CD4-positive, alpha-beta T cell treated with Interleukin-2 at 100 ng/mL for 4 hours (primary cell): ENCODE measurements at regions not wholly inside any gene's neighbourhood (a gene's known extent, or its start where the extent isn't known, plus 50 kb on each side); places are given as distances from the start of the nearest gene placed in this dataset.

ENCODE experiments used
- DNase-seq: peaks from one replicate; pipeline ENCODE4 v3.0.0-alpha.2; 2020; ENCODE audit warnings: low spot score

DNA sequence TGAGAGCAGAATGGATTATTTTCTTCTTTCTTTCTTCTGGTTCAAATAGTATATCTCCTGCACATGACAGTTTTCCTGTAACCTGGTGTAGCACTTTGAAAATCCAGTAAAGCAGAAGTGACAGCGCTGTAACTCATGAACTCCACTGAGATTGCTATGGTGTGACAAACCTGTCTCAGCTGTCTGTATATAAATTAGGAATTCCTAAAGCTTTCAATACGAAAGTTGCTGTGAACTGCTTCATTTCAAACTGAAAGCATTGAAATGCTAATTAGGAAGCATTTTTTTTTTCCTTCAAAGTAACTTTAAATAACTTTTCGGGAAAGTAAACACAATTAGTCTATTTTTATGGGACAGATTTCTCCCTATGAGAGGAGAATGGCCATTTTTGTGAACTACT, 646.9 kb upstream of the ZP4 start:
- DNase-seq = no peak

DNA sequence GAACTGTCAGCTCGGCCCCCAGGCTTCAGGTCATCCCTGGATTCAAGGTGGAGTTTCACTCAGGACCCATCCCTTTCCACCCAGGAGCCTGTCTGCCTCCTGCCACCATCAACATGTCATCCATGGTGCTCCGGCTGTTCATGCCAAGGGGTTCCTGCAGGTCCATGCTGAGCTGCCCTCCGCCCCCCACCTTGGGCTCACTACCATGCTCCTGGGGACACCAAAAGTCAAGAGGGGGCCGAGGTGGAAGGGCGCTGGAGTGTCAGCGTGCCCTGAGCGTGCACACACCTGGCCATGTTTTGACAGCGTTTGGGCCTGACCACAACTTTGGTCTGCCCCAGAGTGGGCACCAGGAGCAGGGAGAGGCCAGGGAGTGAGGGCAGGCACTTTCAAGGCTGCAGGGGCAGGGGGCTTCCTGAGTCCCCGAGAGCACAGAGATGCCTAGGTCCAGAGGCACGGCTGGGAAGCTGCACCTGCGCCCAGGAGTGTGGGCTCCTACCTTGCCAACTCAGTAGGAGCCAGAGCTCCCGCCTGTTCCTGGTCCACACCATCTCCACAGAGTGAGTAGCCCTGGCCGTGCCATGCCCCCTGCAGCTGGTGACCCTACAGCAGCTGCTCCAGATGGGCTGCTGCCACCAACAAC, 639.6 kb upstream of the ZP4 start:
- no peak for DNase-seq

DNA sequence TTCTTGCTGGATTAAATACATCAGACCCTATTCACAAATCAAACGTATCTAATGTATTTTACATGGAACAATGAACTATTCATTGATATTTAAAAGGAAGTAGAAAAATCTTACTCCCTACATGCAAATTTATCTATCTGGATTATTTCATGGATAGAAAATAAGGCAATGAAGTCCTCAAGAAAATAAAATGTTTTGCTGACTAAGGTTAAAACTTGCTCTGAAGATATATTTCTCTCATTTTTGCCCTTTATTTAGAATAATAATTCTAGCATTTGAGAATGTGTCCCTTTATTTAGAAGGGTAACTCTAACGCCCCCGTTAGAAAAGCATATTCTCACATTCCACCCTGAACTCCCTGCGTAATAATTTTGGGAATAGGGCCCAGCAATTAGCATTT, 627.0 kb upstream of the ZP4 start:
- no peak for DNase-seq

DNA sequence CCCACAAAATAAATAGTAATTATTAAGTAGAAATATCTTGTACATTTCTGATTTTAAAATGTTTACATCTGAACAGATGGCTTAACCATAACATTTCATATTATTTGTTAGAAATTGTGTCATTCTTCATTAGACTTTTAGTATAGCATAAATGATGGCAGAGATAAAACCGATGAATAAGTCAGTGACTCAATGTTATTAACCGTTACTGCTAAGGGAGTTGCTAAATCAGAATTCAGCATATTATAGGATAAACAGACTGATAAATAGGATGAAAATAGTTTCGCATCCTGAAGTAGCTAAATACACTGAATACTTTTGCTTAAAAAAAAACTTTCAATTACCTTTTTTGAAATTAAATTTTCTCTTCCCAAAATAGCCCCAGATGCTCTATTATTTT, 610.6 kb upstream of the ZP4 start:
- no peak for DNase-seq

DNA sequence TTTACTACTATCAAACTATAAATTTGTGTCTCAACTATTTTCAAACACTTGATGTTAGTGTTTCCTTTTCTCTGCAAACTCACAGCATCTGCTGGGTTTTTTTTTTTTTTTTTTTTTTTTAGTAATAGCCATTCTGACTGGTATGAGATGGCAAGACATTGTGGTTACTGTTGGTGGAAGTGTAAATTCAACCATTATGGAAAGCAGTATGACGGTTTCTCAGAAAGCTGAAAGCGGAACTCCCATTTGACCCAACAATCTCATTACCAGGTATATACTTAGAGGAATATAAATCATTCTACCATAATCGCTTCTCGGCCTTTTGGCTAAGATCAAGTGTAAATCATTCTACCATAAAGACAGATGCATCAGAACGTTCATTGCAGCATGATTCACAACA, 608.3 kb upstream of the ZP4 start:
- no peak for DNase-seq

DNA sequence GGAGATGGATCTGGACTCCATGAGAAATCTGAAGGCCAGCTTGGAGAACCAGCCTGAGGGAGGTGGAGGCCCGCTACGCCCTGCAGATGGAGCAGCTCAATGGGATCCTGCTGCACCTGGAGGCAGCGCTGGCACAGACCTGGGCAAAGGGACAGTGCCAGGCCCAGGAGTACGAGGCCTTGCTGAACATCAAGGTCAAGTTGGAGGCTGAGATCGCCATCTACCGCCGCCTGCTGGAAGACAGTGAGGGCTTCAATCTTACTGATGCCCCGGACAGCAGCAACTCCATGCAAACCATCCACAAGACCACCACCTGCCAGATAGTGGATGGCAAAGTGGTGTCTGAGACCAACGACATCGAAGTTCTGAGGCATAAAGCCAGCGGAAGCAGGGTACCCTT, 601.5 kb upstream of the ZP4 start:
- no peak for DNase-seq

DNA sequence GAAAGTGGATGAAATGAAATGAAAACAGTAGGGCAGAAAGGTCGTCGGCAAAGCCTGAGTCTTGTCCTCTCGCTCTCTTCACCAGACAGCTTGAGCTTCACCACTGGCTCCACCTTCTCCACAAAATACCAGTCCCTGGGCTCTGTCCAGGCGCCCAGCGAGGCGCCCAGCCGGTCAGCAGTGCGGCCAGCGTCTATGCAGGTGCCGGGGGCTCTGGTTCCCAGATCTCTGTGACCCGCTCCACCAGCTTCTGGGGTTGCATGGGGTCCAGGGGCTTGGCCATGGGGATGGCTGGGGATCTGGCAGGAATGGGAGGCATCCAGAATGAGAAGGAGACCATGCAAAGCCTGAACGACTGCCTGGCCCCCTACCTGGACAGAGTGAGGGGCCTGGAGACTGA, 600.5 kb upstream of the ZP4 start:
- no peak for DNase-seq

DNA sequence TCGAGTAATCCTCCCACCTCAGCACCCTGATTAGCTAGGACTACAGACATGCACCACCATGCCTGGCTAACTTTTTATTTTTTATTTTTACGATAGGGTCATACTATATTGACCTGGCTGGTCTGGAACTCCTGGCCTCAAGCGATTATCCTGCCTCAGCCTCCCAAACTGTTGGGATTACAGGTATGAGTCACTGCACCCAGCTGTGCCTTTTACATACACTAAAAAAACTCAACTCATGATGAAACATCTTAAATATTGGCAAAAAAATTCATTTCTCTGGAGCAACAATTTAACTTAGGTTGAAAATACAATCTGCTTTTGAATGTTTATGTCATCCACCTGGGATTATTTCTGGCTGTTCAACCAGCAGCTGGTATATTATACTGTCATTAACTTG, 598.3 kb upstream of the ZP4 start:
- DNase-seq = no peak

DNA sequence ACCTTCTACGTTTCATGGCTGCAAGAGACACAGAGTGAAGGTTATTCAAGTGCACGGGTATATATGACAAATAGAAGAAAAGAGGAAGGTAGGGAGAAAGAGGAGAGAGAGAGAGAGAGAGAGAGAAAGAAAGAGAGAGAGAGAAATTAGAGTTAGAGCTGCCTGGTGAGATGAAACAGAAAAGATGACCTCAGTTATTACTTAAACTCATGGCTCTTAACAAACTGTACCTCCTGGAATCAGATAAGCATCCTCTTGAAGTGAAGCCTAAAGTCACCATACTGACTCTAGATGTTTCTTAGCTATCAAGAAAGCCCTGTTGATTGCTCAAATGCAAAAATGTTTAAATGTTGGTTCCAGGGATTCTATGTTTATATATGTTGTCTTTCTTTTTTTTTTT, 597.7 kb upstream of the ZP4 start:
- DNase-seq = no peak

DNA sequence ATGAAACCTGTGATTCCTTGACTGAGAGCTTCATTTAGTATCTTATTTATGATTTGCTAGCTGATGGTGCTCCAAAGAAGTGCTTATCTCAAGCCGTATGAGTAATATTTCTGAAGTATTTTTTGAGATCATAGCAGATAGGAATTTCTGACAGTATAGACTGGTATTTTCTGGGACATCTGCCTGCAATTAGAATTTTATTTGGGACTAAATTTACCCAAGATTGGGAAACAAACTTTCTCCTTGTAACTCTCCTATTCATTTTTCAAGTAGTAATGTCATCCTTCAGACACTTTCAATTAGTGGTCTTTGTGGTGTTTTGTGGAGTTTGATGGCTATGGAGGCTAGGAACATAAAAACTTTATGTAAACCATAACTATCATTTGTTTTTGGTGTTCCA, 597.2 kb upstream of the ZP4 start:
- DNase-seq = no peak

DNA sequence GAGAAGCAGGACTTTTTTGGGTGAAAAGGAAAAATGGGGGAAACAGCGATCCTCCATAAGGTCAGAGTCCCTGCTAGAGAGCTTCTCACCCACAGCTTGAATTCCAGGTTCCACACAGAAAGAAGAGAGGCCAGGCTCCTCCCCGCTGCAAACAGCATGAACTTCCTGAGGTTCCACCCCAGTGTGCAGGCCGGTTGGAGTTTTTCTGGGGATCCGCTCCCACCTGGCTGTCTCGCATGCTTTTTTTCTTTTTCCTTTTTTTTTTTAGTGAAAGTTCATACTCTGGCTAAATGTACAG, 595.1 kb upstream of the ZP4 start:
- DNase-seq = no peak

DNA sequence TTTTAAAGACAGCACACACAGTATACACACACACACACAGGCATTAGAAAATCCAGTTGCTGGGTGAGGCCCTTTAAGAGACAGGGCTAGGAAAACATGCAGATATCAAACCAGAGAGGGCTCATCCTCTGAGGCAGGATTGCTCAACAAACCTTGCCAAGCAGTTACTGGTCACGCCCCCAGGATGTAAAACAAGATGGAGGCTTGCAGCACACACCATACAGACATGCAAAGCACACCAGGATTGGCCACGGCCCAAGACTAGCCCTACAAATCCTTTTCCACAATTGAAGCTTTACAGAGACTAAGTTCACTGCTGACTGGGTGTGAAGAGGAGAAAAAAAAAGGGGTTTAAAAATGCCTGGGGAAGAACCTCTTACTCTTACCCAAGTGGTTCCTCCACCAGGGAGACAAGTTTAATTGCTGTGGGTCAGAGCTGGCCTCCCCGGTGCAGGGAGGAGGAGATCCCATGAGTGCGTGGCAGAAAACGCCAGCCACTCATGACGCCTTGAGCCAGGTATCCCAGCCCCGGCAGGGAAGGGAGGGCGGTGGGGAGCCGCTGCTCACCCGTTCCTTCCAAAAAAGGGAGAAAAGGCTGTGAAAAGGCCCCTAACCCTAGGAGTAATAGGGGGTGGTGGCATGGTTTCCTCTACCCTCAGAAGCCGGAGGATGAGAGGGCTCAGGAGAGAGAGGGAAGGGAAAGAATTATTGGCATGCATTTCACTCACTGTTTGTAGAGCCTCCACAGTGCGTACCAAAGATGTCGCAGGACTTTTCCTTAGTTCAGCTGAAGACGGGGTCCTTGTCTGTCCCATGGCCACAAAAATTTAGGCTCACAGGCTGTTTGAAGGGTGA, 594.6 kb upstream of the ZP4 start:
- no peak for DNase-seq

DNA sequence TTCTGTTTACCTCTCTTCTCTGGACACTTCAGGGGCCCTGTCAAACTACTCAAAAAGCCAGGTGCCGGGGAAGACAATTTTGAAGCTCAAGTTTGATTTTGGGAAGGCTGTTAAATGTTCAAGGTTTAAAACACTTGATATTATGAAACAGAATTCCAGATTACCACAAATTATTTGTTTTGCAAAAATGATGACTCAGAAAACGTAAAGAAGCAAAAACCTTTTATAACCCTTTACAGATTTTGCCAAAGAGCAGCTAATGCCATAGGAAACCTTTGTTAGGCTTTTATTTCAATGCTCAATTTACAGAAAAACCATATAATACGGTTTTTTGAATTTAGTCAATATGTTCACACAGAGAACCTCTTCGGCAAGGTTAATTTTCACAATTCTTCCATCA, 593.4 kb upstream of the ZP4 start:
- DNase-seq = no peak

DNA sequence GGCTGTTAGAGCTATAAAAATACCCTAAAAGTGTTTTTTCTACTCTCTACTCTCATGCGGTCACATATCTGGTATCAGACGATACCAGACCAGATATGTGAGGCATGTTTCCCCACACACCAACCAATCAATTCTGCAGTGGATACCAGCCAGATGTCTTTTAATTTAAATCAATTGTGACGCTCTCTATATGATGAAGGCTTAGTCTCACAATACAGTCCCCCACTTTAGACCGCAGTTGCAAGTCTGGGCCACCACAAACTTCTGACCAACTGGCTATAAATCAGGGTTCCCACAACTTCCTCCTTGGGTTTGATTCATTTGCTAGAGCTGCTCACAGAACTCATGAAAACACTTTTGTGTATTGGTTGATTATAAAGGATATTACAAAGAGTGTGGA, 586.1 kb upstream of the ZP4 start:
- no peak for DNase-seq

DNA sequence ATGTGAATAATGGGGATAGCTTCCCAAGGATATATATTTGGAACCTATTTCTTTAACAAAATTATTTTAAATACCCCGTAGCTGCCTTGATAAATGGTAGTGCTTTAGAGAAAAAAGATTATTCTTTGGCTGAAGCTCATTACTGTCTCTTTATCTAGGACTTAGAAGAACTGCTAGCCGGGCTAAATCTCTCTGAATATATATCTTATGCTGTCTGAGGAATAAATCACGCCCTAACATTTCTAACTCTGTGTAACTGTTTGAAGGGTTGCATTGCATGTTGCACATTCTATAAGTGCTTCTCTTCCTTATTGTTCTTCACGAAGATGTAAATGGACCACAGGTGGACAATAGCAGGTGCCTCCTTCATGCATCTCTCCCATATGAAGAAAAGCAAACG, 585.0 kb upstream of the ZP4 start:
- DNase-seq = no peak

DNA sequence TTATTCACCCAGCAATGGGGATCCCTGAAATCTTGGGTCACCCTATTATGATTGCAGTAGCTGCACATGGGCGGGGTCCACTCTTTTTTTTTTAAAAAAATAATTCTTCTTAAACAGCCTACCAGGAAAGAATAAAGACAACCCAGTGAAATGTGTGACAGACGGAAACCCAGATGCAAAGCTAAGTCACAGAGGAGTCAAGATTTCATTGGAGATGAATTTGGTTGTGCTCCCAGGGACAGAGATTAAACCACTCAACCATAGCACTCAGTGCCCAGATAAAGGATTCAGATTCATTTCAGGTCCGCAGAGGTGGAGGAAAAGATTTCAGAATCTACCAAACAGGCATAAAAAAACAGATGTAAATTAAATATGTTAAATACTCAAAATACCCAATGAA, 583.5 kb upstream of the ZP4 start:
- DNase-seq = no peak

DNA sequence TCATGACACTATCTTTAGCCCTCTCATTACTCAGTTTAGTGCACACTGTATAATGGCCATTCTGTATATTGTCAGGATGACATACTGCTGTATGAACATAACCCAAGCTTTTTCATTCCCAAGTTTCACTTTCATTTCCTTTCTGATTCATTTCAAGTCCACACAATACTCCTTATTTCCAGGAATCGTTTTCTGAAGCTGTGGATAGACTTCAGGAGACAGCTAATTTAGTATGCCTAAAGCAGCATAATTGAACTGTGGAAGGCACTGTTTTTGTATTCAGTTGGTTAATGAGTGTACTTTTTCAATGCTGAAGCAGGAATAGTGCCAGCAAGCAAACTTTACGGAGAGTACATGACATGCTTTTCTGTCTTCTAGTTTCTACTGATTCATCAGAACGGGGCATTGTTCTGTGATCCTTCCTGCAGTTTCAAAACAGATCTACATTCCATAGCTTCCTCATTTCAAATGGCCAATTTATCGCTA, 578.5 kb upstream of the ZP4 start:
- DNase-seq = no peak

DNA sequence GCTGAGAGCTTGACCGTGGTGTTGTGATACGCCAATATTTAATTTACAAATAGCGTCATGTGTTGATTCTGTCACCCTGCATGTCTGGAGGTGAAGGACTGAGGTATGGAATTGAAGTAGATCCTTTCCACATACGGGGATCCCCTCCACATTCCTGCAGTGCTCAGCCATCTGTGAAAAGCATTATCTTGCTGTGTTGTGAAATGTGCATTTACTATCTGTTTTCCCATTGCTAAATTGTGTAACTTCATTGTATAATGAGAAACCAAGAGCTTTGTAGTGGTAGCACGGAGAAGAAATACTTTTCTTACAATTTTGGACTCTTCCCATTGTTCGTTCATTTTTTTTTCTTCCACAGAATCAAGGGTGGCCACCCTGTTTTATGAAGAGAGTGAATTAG, 577.3 kb upstream of the ZP4 start:
- DNase-seq = no peak

DNA sequence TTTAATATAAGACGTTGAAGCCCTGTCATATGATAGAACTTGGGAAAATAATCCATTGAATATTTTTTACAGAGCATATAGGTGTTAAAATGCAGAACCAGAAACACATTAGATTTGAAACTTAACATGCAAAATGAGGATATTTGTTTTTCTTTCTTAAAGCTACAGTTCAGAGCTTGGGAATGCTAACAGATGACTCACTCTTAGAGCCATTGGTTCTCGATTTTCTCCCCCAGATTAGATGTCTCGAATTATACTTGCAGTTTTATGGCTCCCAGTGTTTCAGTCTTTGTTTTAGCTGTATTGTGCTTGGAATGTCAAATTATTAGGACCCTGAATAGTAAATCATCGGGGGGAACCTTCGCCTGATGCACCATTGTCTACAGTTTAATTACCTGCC, 575.7 kb upstream of the ZP4 start:
- no peak for DNase-seq

DNA sequence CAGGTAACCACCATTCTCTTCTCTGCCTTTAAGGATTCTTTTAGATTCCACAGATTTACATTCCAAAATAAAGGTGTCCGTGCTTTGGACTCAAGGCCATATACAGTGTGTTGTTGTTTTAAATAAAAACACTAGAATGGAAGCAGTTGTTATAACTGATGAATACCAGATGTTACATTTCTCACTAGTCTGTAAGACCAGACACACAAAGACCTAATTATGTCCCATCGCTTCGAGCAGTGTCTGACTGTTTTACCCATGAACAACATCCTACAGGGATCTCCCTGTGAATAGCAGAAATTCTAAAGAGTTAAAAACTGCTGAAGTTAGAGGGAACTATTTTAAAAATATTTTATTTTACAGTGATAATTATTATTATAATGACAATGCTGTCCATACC, 574.7 kb upstream of the ZP4 start:
- DNase-seq = no peak

DNA sequence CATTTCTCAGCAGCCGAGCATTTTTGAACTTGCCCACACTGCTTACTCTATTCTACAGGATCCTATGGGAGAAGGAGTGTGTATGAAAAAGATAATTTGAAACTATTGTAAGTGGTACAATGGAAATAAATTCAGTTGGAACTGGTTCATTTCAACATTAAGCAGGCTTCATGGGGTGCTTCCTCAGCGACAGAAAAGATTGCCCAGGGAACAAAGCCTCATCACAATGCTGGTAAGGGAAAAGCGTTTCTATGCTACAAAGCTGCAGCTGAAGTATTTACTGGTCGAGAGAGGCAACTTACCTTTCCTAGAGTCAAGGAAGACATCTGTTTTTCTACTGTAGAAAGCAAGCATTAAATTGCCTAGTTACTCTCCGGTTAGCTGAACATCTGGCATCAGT, 568.2 kb upstream of the ZP4 start:
- DNase-seq = no peak

DNA sequence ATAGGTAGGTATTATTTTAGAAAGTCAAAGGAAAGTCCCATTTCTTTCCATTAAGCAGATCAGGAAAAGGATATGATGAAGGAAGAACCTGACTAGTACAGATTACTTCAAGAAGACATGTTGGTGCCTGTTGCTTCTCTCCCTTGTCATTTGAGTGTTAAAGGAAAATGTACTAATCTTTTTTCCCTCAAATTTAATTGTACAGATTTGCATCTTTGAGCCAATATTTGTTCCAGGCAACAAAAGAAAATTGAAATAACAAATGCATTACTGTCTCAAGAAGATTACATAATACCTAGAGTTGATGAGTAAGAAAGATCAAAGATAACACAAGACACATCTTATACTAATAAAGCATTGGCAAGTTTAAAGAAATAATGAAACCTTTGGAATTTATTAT, 566.9 kb upstream of the ZP4 start:
- no peak for DNase-seq

DNA sequence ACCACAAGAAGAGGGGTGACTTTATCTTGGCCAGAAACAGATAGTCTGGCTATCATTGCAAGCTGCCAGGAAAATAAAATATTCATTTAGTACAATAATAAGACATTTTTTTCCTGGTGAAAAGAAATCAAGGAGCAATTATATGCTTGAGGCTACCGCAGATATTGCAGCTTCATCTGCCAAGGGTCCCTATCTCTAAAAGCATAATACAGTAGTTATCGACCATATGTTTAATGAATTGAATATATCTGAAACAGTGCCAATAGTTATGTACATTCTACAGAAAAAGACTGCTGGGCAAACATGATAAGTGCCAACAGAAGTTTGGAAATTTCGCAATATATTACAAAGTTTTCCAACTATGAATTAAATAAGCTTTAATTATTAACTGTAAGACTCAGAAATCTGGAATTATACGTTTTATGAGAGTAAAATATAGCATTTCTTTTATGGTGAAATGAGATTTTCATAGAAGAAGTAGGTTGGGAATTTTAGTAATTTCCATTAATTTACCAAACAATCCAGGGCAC, 561.1 kb upstream of the ZP4 start:
- DNase-seq = no peak

DNA sequence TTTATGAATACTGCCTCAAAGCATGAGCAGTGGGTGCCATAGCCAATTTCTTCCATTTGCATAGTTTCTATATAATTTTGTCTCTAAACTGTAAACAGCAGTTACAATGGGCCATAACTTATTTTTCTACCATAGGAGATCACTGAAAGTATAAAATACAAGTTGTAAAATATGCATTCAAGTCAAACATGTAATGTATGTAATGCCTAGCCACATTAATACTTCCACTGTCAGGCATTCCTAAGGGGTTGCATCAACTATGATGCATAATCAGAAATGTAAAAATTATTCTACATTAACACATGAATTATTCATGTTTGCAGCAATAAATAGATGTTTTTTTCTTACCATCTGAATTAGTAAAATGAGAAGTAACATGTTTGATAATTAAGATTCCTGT, 560.3 kb upstream of the ZP4 start:
- no peak for DNase-seq
